ENCODE measurements at regions not wholly inside any gene's neighbourhood (a gene's known extent, or its start where the extent isn't known, plus 50 kb on each side); places are given as distances from the start of the nearest gene placed in this dataset.
"Not testable (repeated sequence)": the region's sequence is repeated elsewhere in the genome, so short reads cannot be mapped to it uniquely, and the experiment has no call there.

DNA sequence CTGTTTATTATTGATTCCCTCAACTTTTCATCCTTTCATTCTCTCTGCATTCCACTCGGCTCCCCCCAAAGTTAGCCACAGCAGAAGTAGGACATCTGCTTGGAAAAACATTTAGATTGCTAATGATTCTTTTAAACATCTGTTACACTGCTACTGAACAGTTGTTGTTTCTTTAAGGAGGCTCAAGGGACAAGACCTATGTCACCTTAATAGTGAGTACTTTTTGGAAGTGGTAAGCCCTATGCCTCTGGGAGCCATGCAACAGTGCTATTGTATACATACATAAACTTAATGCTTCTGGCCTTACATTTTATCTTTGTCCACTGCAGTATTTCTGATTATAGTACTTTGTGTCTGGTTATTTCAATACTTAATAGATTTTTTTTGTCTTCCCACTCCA lies 628.2 kb upstream of the FOXG1 start:
- DNase-seq = no peak

DNA sequence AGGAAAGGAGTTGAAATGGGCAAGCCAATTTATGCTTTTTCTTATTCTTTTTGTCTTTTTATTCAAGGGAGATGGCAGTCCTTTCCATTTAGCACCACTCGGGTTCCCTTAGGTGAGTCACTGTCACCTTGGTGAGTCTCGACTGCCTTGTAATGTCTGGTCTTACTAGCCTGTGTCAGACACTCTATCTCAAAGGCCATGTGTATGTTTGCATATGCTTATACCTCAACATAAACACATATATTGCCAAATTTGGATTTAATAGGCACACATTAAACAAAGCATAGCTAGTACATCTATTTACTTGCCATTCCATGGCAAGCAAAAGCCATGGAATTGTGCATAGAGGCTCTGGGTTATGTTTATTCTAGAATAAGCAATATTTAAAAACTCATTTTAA lies 624.9 kb upstream of the FOXG1 start:
- DNase-seq = no peak

DNA sequence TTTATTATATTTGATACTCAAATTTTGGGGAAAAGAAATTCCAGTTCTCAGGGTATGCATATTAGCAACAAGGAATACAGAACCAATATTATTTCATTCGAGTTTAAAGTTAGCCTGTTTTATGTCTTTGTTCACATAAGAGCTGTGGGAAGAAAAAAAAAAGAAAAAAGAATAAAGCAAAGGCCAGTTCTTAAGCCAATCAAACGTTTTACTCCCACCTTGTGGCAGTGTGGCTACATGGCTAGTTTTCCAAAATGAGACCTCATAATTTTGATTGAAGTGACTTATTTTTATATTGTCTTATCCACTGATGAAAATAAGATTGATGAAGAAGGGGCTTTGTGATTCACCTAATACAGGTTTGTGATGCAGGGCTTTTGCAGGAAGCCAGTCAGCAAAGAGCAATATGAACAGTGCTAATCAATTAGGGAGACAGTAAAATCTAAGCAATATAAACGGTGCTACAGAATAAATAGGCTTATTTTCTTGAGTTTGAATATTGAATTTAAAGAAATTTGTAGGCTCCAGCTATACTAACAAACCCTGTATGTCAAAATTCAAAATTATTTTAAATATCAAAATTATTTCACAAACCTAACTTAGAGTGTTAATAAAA lies 624.1 kb upstream of the FOXG1 start:
- DNase-seq = no peak

DNA sequence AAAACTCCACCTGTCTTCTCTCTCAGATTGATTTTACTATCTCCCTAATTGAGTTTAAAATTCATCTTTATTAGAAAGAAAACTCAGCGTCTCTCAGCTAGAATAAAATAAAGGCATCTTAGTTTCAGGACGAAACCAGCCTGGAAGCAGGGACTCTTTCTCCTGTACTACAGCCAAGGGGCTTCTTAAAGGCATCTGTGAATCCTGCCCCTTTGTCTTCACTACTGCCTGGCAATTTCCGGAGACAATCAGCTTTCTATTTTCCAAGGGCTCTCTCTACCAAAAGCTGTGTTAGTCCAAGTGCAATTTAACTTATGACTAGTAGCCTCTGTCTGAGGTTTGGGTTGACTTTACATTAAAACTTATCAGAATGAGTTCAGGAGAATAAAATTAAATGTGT lies 623.3 kb upstream of the FOXG1 start:
- no peak for DNase-seq

DNA sequence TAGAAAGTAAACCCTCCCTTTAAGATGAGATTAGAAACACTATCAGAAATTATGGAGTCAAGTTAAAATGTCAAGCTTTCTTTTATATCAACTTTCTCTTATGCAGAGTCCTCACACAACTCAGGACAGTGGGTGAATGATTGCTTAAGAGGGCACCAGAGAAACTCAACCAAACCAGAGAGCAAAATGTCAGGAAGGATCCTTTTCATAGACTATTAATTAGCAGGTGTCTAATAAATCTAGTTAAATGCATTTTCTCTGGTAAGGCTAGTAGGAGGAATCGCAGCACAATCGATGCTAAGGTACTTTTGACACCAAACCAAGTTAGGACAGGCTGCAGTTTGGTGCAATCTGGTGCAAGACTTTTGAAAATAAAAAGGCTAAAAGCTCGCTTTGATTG lies 614.7 kb upstream of the FOXG1 start:
- DNase-seq = no peak

DNA sequence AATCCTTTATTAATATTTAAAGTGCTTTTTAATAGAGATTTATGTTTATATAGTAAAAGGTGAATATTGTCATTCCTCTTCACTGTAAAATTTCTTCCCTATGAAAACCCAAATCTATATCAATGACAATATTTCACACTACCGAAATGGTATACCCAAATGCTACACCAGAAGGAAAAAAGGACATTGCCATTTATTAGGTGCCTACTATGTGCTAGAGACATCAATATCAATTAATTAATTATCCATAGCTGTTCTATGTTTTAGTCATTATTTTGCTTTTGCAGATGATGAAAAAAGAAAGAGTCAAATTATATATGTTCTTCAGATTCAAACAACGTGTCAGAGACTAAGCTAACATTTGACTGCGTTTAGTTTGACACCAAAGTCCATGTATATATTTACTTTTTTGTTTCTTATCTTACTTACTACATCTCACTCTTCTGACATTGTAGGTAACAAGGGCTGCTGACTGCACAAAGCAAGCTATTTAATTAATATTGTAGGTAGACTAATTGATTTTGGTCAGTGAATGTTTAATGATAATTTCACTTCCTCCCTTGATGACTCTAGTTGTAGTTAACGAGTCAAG lies 614.0 kb upstream of the FOXG1 start:
- DNase-seq = no peak

DNA sequence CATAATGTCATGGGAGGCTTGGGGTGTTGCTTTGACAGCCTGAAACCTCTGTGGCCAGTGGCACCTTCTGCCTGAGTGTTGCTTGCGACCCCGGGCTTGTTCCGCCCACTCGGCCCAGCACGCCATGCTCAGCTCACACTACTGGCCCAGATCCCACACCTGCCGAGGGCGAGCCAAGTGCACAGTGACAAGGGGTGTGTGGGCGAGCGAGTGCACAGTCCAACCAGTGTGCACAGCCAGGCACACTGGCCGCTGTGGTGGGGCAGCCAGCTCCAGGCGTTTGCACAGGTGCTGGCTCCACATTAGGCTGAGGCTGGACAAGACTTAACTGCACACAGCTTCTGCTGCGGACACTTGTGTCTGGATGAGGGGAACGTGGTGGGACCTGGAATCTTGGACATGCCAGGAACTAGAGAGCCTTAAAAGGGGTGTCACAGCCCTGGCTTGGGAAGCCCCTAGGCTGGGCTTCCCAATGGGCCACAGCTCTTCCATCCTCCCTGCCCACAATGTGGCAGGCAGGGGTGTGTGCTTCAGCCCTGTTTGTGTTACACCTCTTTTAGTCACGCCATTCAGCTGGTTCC lies 609.2 kb upstream of the FOXG1 start:
- no peak for DNase-seq

DNA sequence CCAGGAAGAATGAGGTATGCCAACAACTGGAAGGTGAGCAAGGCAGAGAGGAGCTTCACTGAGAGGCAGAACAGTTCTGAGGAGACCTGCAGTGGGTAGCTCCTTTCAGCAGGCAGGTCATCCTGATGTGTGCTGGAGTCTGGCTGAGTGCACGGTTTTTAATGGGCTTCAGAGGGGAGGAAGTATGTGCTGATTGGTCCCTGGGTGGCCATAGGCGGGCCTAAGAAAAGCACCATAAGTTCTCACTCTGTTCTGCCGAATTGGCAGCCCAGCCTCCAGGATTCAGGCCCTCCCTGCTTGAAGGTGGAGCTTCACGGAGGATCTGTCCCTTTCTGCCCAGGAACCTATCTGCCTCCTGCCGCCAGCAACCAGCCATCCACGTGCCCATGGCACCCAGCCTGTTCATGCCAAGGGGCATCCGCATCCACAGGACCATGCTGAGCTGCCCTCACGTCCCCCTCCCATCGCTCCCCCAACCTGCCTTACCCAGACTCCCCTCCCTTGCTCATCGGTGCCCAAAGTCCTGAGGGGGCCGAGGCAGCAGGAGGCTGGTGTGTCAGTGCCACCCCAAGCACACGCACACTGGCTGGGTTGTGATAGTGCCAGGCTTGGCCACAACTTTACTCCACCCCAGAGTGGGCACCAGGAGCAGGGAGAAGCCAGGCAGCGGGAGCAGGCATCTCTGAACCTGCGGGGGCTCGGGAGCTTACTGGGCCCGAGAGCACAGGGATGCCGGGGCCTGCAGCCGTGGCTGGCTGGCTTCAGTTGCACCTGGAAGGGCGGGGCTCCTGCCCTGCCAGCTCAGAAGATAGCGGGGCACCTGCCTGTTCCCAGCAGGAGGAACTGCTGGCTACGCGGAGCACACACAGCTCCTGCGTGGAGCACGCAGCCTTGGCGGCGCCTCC lies 608.4 kb upstream of the FOXG1 start:
- no peak for DNase-seq

DNA sequence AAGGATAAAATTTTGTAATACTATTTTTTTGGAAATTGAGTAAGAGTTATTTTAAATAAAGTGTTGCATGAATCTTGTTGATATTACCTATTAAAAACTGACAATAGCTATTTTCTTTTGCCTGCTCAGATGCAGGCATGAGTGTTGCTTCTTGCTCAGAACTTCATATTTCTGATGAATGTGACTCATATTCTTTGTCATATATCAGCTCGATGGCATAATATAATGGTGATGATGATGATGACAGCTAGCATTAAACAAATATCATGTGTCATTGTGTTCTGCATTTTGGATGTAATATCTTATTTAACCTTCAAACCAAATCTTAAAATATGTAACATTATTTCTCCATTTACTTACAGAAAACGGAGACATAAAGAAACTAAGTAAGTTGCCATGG lies 605.5 kb upstream of the FOXG1 start:
- no peak for DNase-seq

DNA sequence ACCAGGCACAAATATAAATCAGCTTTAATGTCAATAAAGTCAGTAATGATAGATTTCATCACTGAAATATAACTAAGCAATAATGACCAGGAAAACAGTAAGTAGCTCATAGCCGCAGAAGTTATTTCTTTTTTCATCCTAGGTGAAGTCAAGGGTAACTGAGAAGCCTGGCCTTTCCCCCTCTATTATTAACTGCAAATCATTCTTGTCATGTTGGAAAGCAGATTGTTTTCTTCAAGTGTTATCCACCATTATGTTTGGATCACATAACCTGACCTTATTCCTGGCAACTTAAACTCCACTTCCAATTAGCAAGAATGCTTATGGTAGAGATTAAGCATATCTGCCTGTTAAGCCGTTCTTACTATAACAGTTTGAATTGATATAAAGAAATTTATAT lies 603.4 kb upstream of the FOXG1 start:
- DNase-seq = no peak

DNA sequence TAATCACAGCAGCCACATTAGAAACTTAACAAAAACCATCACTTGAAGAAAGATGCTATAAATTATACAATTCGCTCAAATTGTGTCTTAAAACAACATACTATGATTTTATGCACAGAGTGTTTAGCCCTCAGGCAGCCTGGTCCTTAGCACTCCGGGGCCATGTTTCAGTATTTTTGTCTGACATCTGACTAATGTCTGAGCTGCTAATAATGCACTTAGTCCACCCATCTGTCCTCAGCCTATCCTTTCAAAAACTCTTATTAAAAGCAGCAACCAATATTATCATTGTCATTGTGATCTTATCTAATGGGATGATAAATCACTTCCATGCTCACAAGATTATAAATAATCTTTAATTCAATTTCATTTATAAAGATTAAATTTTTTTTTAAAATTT lies 602.7 kb upstream of the FOXG1 start:
- DNase-seq = no peak

DNA sequence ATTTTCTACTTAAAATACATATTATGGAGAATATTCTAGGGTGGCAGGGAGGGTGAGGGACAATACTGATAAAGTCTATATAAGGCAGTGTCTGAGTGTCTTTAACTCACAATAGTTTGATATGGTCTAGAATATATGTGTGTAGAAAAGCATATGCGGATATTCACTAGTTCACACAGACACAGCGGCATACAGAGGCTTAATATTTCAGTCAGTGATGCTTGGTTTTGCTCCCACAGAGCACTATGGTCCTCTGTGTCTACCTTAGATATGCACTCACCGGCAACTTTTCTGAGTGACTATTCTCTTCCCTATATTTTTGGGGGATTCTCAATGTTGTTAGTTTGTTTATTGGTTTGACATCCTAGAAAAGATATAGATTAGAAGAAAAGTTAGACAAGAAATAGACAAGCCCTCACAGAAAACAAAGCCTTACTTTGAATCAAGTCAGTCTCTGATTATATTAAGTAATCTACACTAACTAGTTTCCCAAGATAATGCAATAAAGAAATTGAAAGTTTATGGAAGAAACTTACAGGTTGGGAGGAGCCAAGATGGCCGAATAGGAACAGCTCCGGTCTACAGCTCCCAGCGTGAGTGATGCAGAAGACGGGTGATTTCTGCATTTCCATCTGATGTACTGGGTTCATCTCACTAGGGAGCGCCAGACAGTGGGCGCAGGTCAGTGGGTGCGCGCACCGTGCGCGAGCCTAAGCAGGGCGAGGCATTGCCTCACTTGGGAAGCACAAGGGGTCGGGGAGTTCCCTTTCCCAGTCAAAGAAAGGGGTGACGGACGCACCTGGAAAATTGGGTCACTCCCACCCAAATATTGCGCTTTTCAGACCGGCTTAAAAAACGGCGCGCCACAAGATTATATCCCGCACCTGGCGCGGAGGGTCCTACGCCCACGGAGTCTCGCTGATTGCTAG lies 578.4 kb upstream of the FOXG1 start:
- DNase-seq = not testable (repeated sequence)

DNA sequence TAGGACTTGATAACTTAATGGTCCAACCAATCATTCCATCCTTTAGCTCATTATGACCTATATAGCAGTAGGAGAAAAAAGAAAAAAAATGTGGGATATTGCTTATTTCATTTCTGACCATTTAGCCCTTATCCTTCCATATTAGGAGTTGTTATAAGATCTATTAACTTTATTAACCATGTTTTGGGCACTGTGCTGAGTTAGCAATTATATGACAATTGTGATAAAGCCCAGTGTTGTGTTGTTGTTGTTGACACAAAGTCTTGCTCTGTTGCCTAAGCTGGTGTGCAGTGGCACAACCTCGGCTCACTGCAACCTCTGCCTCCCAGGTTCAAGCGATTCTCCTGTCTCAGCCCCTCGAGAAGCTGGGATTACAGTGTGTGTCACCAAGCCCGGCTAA lies 569.7 kb upstream of the FOXG1 start:
- DNase-seq = no peak

DNA sequence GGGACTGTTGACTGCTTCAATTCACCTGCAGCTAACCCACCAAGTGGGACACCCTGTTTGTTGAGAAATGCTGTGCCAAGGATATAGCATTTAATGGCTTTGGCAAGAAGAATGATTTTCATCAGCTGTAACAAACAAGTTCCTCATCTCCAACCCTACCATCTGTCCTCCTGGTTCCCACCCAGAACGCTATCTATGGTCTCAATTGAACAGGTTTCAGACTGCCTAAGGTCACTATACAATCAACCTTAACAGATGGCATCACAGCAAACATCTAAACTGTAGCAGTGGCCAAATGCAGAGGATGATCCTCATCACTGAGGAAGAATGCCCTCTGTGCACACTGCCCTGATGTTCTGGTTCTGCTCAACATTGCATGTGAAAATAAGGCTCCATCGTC lies 546.2 kb upstream of the FOXG1 start:
- no peak for DNase-seq

DNA sequence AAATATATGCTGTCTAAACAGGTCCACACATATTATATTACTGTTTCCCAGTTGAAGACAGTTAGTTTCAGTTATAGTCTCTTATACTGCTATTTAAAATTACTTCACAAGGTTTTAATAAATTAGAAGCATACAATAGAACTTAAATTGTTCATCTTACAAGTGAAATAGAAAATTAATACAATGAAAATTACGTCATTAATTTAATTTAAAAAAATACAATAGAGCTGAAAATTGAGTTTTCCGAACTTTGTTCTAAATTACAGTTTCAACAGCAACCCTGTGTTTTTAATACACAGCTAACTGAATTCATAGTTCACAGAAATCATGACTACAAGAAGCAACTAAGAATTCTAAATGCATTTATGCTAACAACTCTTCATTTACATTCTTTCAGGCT lies 525.7 kb upstream of the FOXG1 start:
- no peak for DNase-seq

DNA sequence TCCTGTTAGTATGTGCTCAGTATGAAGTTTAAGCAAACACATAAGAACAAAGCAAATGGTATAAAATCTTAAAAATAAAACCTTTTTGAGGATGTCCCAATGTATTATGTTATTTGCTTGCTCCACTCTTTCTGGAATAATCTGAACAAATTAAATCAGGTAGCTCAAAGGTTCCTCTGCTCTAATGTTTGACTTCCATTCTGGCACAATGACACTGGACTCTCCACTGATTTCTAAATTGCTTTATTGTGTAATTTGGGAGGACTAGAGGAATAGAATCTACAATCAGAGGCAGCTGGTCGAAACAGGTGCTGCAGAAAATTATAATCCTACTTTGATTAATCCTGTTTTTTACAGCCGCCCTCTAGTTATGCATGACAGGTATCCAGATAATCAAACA lies 523.7 kb upstream of the FOXG1 start:
- no peak for DNase-seq

DNA sequence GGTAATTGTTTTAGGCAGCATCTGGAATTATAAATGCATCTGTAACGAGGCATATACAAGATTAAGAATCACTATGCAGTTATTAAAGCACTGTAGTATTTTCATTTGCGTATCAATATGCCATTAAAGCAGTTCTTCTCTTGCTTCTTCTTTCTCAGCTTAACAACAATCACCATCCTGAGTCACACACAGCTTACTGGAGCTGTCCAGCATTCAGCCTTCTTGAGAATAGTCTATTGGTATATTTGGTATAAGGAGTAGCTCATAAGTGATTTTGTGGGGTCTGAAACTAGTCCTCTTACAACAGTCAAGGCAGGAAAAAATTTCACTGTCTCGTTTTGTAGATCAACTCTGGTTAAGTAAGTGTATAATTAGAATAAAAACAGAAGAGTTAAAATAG lies 523.0 kb upstream of the FOXG1 start:
- DNase-seq = no peak

DNA sequence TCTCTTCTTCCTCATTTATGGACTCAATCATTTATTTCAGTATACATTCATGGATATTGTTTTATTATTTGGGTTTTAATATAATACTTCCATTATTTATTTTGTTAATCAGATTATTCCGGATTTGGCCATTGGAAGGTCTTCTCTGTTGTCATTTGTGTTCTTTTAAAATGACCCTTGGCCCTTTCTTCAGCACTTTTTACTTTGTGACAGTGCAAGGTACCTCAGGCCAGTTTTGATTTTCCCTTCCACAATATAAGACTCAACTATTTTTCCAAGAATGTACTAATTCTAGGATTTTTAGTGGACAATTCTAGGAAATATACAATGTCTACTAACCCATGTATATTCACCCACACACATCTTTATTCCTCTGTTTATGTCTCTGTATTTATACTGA lies 521.4 kb upstream of the FOXG1 start:
- DNase-seq = no peak

DNA sequence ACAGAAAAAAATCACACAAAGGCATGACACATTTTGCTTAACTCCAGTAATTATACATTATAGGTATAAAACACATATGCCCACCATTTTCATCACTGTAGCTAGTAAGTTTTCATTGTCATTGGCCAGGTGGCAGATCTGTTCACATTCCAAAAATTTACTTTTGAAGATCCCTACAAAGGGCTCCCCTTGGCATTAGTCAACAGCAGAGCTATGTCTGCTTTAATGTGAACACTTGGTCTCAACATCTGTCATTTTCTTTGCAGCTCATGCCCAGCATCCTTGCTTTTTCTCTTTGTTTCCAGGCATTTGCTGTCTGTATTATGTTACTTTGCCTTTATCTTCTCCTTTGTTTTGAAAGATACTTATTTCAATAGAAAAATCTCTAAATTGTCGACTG lies 519.1 kb upstream of the FOXG1 start:
- DNase-seq = no peak

DNA sequence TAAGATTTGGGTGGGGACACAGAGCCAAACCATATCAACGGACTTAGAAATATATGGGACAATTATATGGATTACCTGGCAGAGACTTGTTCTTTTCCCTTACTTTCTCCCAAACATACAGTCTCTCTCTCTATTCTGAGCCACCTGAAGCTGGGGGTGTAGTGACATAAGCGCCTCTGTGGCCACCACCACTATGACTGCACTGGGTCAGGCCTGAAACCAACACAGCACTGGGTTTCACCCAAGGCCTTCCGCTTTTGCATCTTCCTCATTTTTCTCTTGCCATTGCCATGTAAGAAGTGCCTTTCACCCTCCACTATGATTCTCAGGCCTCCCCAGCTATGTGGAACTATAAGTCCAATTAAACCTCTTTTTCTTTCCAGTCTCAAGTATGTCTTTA lies 514.5 kb upstream of the FOXG1 start:
- DNase-seq = not testable (repeated sequence)

DNA sequence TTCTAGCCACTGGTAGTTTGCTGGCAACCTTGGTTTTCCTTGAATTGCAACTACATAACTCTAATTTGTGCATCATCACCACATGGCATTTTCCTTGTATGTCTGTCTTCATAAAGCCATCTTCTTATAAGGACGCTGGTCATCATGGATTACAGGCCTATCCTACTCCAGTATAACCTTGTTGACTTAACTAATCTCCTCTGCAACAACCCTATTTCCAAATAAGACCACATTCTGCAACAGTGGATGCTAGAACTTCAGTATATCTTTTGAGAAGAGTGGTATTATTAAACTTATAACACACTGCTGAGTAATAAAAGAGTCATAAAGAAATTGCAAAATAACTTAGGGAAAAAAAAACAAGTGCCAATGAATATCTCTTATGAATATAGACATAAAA lies 511.8 kb upstream of the FOXG1 start:
- DNase-seq = no peak

DNA sequence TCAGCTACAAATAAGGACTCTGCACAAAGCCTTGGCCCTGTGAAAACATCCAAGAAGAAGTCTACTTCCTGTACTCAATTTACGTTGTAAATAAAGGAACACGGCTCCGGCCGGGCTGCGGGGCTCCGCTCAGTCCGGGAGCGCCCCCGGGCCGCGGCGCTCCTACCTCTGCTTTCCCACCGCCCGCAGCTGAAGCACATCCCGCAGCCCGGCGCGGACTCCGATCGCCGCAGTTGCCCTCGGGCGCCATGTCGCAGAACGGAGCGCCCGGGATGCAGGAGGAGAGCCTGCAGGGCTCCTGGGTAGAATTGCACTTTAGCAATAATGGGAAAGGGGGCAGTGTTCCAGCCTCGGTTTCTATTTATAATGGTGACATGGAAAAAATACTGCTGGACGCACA lies 502.3 kb upstream of the FOXG1 start:
- peak; percentile 1 for DNase-seq
